WTC11 (cell line): ENCODE measurements at regions not wholly inside any gene's neighbourhood (a gene's known extent, or its start where the extent isn't known, plus 50 kb on each side); places are given as distances from the start of the nearest gene placed in this dataset.
"Not testable (repeated sequence)": the region's sequence is repeated elsewhere in the genome, so short reads cannot be mapped to it uniquely, and the experiment has no call there.

Experiments
- ATAC-seq: fragments of 200-7000 bp; cut with Tn5 transposase; 2 replicates; pipeline ENCODE4 v1.10.0; 2021; ENCODE audit warnings: mild to moderate bottlenecking, moderate library complexity
- CTCF ChIA-PET: fragments of 300-600 bp; sonication (Branson Sonifier 250); formaldehyde crosslinking; loops from one replicate; lab custom pipeline; 2021; ENCODE audit warnings: antibody characterized with exemption; lab: Charles Lee
- POLR2A ChIA-PET: fragments of 350-600 bp; sonication (Branson Sonifier 250); formaldehyde crosslinking; loops from one replicate; lab custom pipeline; 2021; ENCODE audit warnings: antibody characterized with exemption; lab: Charles Lee
- DNase-seq: peaks from one replicate; pipeline ENCODE4 v3.0.0; 2021; ENCODE audit warnings: low spot score
- H3K27ac Mint-ChIP-seq: 2 replicates; pipeline ENCODE4 v1.8.0; 2021; ENCODE audit warnings: mixed read lengths
- H3K27me3 Mint-ChIP-seq: 2 replicates; pipeline ENCODE4 v1.8.0; 2021; ENCODE audit warnings: low read depth, mild to moderate bottlenecking, moderate library complexity, mixed read lengths
- H3K36me3 Mint-ChIP-seq: 2 replicates; pipeline ENCODE4 v1.8.0; 2021; ENCODE audit warnings: mixed read lengths
- H3K4me1 Mint-ChIP-seq: 2 replicates; pipeline ENCODE4 v1.8.0; 2022; ENCODE audit warnings: mixed read lengths
- H3K4me3 Mint-ChIP-seq: 2 replicates; pipeline ENCODE4 v1.8.0; 2021; ENCODE audit warnings: mild to moderate bottlenecking, moderate library complexity, mixed read lengths
- H3K9me3 Mint-ChIP-seq: 2 replicates; pipeline ENCODE4 v1.8.0; 2021; ENCODE audit warnings: mixed read lengths

- H3K4me3 Mint-ChIP-seq, DNase-seq, H3K4me1 Mint-ChIP-seq, H3K27me3 Mint-ChIP-seq, CTCF ChIA-PET, ATAC-seq, POLR2A ChIA-PET, H3K27ac Mint-ChIP-seq, H3K9me3 Mint-ChIP-seq: not testable (repeated sequence)
- H3K36me3 Mint-ChIP-seq = peaks cover 20% of the 10 kb centered on the region
Observed at GRCh38 chr3:195978585-195978984, 70.2 kb upstream of the TNK2 start.

- H3K27ac Mint-ChIP-seq, POLR2A ChIA-PET, H3K4me3 Mint-ChIP-seq, H3K4me1 Mint-ChIP-seq, H3K27me3 Mint-ChIP-seq, CTCF ChIA-PET, H3K9me3 Mint-ChIP-seq, ATAC-seq, DNase-seq: not testable (repeated sequence)
- peaks cover 19% of the 10 kb centered on the region for H3K36me3 Mint-ChIP-seq
Observed at GRCh38 chr3:195976876-195977275, 68.5 kb upstream of the TNK2 start.

- Mint-ChIP-seq H3K9me3 (peaks cover 15% of the 10 kb centered on the region), H3K36me3 (peaks cover 39% of the 10 kb centered on the region)
- ATAC-seq, DNase-seq, CTCF ChIA-PET, H3K27me3 Mint-ChIP-seq, H3K27ac Mint-ChIP-seq, H3K4me1 Mint-ChIP-seq, H3K4me3 Mint-ChIP-seq, POLR2A ChIA-PET: not testable (repeated sequence)
Observed at GRCh38 chr3:195974281-195974680, 65.9 kb upstream of the TNK2 start.

GRCh38 chr3:195970873-195971272 lies 62.5 kb upstream of the TNK2 start:
- Mint-ChIP-seq H3K9me3 (peaks cover 17% of the 10 kb centered on the region), H3K36me3 (peaks cover 48% of the 10 kb centered on the region)
- H3K4me3 Mint-ChIP-seq, POLR2A ChIA-PET, CTCF ChIA-PET, H3K27ac Mint-ChIP-seq, DNase-seq, ATAC-seq, H3K27me3 Mint-ChIP-seq, H3K4me1 Mint-ChIP-seq: not testable (repeated sequence)

GRCh38 chr3:195969838-195970776 lies 61.8 kb upstream of the TNK2 start:
- H3K27ac Mint-ChIP-seq, ATAC-seq, DNase-seq, H3K4me3 Mint-ChIP-seq, POLR2A ChIA-PET, H3K27me3 Mint-ChIP-seq, H3K4me1 Mint-ChIP-seq, CTCF ChIA-PET: not testable (repeated sequence)
- Mint-ChIP-seq H3K36me3 (peaks cover 47% of the 10 kb centered on the region), H3K9me3 (peaks cover 17% of the 10 kb centered on the region)

GRCh38 chr3:195969341-195969740 lies 61.0 kb upstream of the TNK2 start:
- DNase-seq, H3K27me3 Mint-ChIP-seq, CTCF ChIA-PET, H3K4me1 Mint-ChIP-seq, ATAC-seq, H3K27ac Mint-ChIP-seq, POLR2A ChIA-PET, H3K4me3 Mint-ChIP-seq: not testable (repeated sequence)
- Mint-ChIP-seq H3K9me3 (peaks cover 17% of the 10 kb centered on the region), H3K36me3 (peaks cover 53% of the 10 kb centered on the region)

- H3K27ac Mint-ChIP-seq, ATAC-seq, H3K4me1 Mint-ChIP-seq, H3K27me3 Mint-ChIP-seq, DNase-seq, POLR2A ChIA-PET, CTCF ChIA-PET, H3K4me3 Mint-ChIP-seq: not testable (repeated sequence)
- peaks cover 17% of the 10 kb centered on the region for H3K9me3 Mint-ChIP-seq
- H3K36me3 Mint-ChIP-seq = peaks cover 55% of the 10 kb centered on the region
Observed at GRCh38 chr3:195968104-195968503, 59.8 kb upstream of the TNK2 start.

- DNase-seq, H3K4me1 Mint-ChIP-seq, CTCF ChIA-PET, H3K27me3 Mint-ChIP-seq, ATAC-seq, POLR2A ChIA-PET, H3K27ac Mint-ChIP-seq, H3K4me3 Mint-ChIP-seq: not testable (repeated sequence)
- Mint-ChIP-seq H3K36me3 (peaks cover 58% of the 10 kb centered on the region), H3K9me3 (peaks cover 17% of the 10 kb centered on the region)
Observed at GRCh38 chr3:195967387-195967720, 59.0 kb upstream of the TNK2 start.

GRCh38 chr3:195966563-195967386 lies 58.4 kb upstream of the TNK2 start:
- H3K27ac Mint-ChIP-seq, ATAC-seq, POLR2A ChIA-PET, H3K4me3 Mint-ChIP-seq, H3K4me1 Mint-ChIP-seq, DNase-seq, H3K27me3 Mint-ChIP-seq, CTCF ChIA-PET: not testable (repeated sequence)
- H3K9me3 Mint-ChIP-seq = peaks cover 17% of the 10 kb centered on the region
- peaks cover 60% of the 10 kb centered on the region for H3K36me3 Mint-ChIP-seq

GRCh38 chr3:195965217-195965616 lies 56.9 kb upstream of the TNK2 start:
- DNase-seq, H3K4me3 Mint-ChIP-seq, POLR2A ChIA-PET, H3K4me1 Mint-ChIP-seq, ATAC-seq, CTCF ChIA-PET, H3K27ac Mint-ChIP-seq, H3K27me3 Mint-ChIP-seq: not testable (repeated sequence)
- H3K9me3 Mint-ChIP-seq = peaks cover 20% of the 10 kb centered on the region
- peaks cover 60% of the 10 kb centered on the region for H3K36me3 Mint-ChIP-seq

GRCh38 chr3:195964318-195965107 lies 56.2 kb upstream of the TNK2 start:
- H3K4me1 Mint-ChIP-seq, DNase-seq, POLR2A ChIA-PET, H3K27ac Mint-ChIP-seq, ATAC-seq, H3K4me3 Mint-ChIP-seq, H3K27me3 Mint-ChIP-seq, CTCF ChIA-PET: not testable (repeated sequence)
- peaks cover 14% of the 10 kb centered on the region for H3K9me3 Mint-ChIP-seq
- H3K36me3 Mint-ChIP-seq = peaks cover 53% of the 10 kb centered on the region
